IMR-90 (cell line): ENCODE measurements at regions not wholly inside any gene's neighbourhood (a gene's known extent, or its start where the extent isn't known, plus 50 kb on each side); places are given as distances from the start of the nearest gene placed in this dataset.

Experiments used
- ATAC-seq: fragments of 200-7000 bp; cut with Tn5 transposase; 2 replicates; pipeline ENCODE4 v1.9.1; 2020; ENCODE audit warnings: low read depth, mild to moderate bottlenecking, moderate library complexity
- BruUV-seq: library from RNA; stranded (reverse); fragments of 400-500 nt; replicated peaks from 2 replicates; lab custom pipeline; 2021; lab: Mats Ljungman, UMichigan
- CTCF ChIA-PET: fragments of 300-600 bp; formaldehyde crosslinking; extraction: SDS; loops from one replicate; lab custom pipeline; 2021; ENCODE audit warnings: antibody characterized with exemption; lab: Yijun Ruan, JAX
- POLR2A ChIA-PET: fragments of 300-600 bp; sonication (Branson Sonifier 250); formaldehyde crosslinking; loops from one replicate; lab custom pipeline; 2022; ENCODE audit warnings: antibody characterized with exemption; ENCODE audit not compliant: unreplicated experiment; lab: Charles Lee
- DNase-seq: peaks from one replicate; pipeline ENCODE4 v3.0.0; 2013
- H2AFZ ChIP-seq: replicated peaks from 2 replicates; pipeline ENCODE3; 2013; ENCODE audit warnings: low read length, mild to moderate bottlenecking; ENCODE audit not compliant: poor library complexity
- H2AK5ac ChIP-seq: 2 replicates; pipeline ENCODE4 v1.6.1; 2013; ENCODE audit warnings: low read depth, low read length, inconsistent platforms
- H2AK9ac ChIP-seq: replicated peaks from 2 replicates; pipeline ENCODE3; 2013; ENCODE audit warnings: mild to moderate bottlenecking, low read depth, low read length, moderate library complexity; ENCODE audit not compliant: poor library complexity
- H2BK120ac ChIP-seq: 2 replicates; pipeline ENCODE4 v1.6.1; 2013; ENCODE audit warnings: low read depth, low read length, inconsistent platforms
- H2BK15ac ChIP-seq: 3 replicates; pipeline ENCODE4 v1.6.1; 2013; ENCODE audit warnings: low read depth, low read length, inconsistent platforms
- H2BK20ac ChIP-seq: 2 replicates; pipeline ENCODE4 v1.6.1; 2013; ENCODE audit warnings: low read depth, mild to moderate bottlenecking, inconsistent platforms, low read length, moderate library complexity
- H2BK5ac ChIP-seq: 2 replicates; pipeline ENCODE4 v1.6.1; 2013; ENCODE audit warnings: mild to moderate bottlenecking, low read depth, low read length, inconsistent platforms; ENCODE audit not compliant: poor library complexity, severe bottlenecking
- H3K14ac ChIP-seq: replicated peaks from 2 replicates; pipeline ENCODE4 v1.6.1; 2013; ENCODE audit warnings: low read depth, low read length, inconsistent platforms
- H3K18ac ChIP-seq: 2 replicates; pipeline ENCODE4 v1.6.1; 2013; ENCODE audit warnings: low read depth, low read length, control low read depth
- H3K23ac ChIP-seq: 2 replicates; pipeline ENCODE4 v1.6.1; 2013; ENCODE audit warnings: low read depth, low read length, inconsistent platforms
- H3K27ac ChIP-seq: 2 replicates; pipeline ENCODE4 v1.5.1; 2013; ENCODE audit warnings: mild to moderate bottlenecking, control low read depth, low read length; ENCODE audit not compliant: insufficient read depth
- H3K27me3 ChIP-seq: 2 replicates; pipeline ENCODE4 v1.6.1; 2013; ENCODE audit warnings: low read length; ENCODE audit not compliant: control insufficient read depth, insufficient read depth
- H3K36me3 ChIP-seq: 2 replicates; pipeline ENCODE4 v1.6.1; 2013; ENCODE audit warnings: low read length, mixed read lengths; ENCODE audit not compliant: control insufficient read depth, insufficient read depth
- H3K4ac ChIP-seq: 2 replicates; pipeline ENCODE4 v1.6.1; 2013; ENCODE audit warnings: low read depth, low read length, inconsistent platforms
- H3K4me1 ChIP-seq: 2 replicates; pipeline ENCODE4 v1.6.1; 2013; ENCODE audit warnings: low read length, mixed read lengths; ENCODE audit not compliant: control insufficient read depth, insufficient read depth
- H3K4me2 ChIP-seq: 2 replicates; pipeline ENCODE4 v1.6.1; 2013; ENCODE audit warnings: low read depth, mild to moderate bottlenecking, control low read depth, low read length, moderate library complexity
- H3K4me3 ChIP-seq: 2 replicates; pipeline ENCODE4 v1.5.1; 2013; ENCODE audit warnings: low read depth, mild to moderate bottlenecking, control low read depth, low read length, moderate library complexity; ENCODE audit not compliant: insufficient read depth
- H3K56ac ChIP-seq: 2 replicates; pipeline ENCODE4 v1.6.1; 2013; ENCODE audit warnings: low read length, inconsistent platforms; ENCODE audit not compliant: insufficient read depth; ENCODE audit errors: extremely low read depth
- H3K79me1 ChIP-seq, 2 experiments: 2 replicates each; pipeline ENCODE4 v1.6.1; 2013; ENCODE audit warnings: low read length in 2 of 2, inconsistent platforms in 1 of 2, low read depth in 1 of 2
- H3K9ac ChIP-seq: 2 replicates; pipeline ENCODE4 v1.6.1; 2013; ENCODE audit warnings: low read depth, low read length, control low read depth
- H3K9me1 ChIP-seq: 2 replicates; pipeline ENCODE4 v1.6.1; 2013; ENCODE audit warnings: low read length, inconsistent platforms; ENCODE audit not compliant: insufficient read depth
- H3K9me3 ChIP-seq: 2 replicates; pipeline ENCODE4 v1.6.1; 2013; ENCODE audit warnings: low read length; ENCODE audit not compliant: control insufficient read depth, insufficient read depth
- H4K20me1 ChIP-seq: 2 replicates; pipeline ENCODE4 v1.6.1; 2013; ENCODE audit warnings: low read length, inconsistent platforms; ENCODE audit not compliant: insufficient read depth
- H4K5ac ChIP-seq: 2 replicates; pipeline ENCODE4 v1.6.1; 2013; ENCODE audit warnings: mild to moderate bottlenecking, low read depth, low read length, control low read depth
- H4K8ac ChIP-seq, 2 experiments: 2 replicates each; pipeline ENCODE4 v1.6.1; 2013; ENCODE audit warnings: low read depth in 2 of 2, low read length in 2 of 2, control low read depth in 1 of 2, inconsistent platforms in 1 of 2
- H4K91ac ChIP-seq: 2 replicates; pipeline ENCODE4 v1.6.1; 2013; ENCODE audit warnings: low read depth, low read length, inconsistent platforms; ENCODE audit not compliant: insufficient read depth
- BHLHE40 ChIP-seq: fragments of 150-350 bp; IDR thresholded peaks from 2 replicates; pipeline ENCODE4 v1.6.1; 2016; ENCODE audit warnings: mild to moderate bottlenecking, low read depth, low read length
- CHD1 ChIP-seq: IDR thresholded peaks from 2 replicates; pipeline ENCODE4 v1.6.1; 2012; ENCODE audit warnings: low read depth, low read length, improper control_type of control experiment
- FOS ChIP-seq: fragments of 150-350 bp; IDR thresholded peaks from 2 replicates; pipeline ENCODE4 v1.6.1; 2016; ENCODE audit warnings: low read depth, low read length
- MAZ ChIP-seq: IDR thresholded peaks from 2 replicates; pipeline ENCODE4 v1.6.1; 2012; ENCODE audit warnings: low read depth, mild to moderate bottlenecking, low read length, improper control_type of control experiment, moderate library complexity, borderline replicate concordance
- NFE2L2 ChIP-seq: fragments of 150-350 bp; IDR thresholded peaks from 2 replicates; pipeline ENCODE4 v1.6.1; 2016; ENCODE audit warnings: low read depth, mild to moderate bottlenecking, low read length
- POLR2A ChIP-seq: IDR thresholded peaks from 2 replicates; pipeline ENCODE4 v1.6.1; 2012; ENCODE audit warnings: mild to moderate bottlenecking, low read depth, low read length
- RAD21 ChIP-seq: IDR thresholded peaks from 2 replicates; pipeline ENCODE4 v1.6.1; 2012; ENCODE audit warnings: low read length, improper control_type of control experiment
- RFX5 ChIP-seq: IDR thresholded peaks from 2 replicates; pipeline ENCODE4 v1.8.0; 2012; ENCODE audit warnings: low read depth, mild to moderate bottlenecking, low read length, moderate library complexity
- SMC3 ChIP-seq: fragments of 150-350 bp; IDR thresholded peaks from 2 replicates; pipeline ENCODE4 v1.6.1; 2016; ENCODE audit warnings: low read depth, mild to moderate bottlenecking, antibody characterized with exemption, low read length, moderate library complexity
- WGBS, 2 experiments: methylation state at CpG; one replicate each; pipeline versions ENCODE4 v1.1.5 to v1.1.7; 2013; ENCODE audit warnings: missing lambda C conversion rate in 2 of 2; ENCODE audit not compliant: insufficient read length in 1 of 2; ENCODE audit errors: extremely low coverage in 2 of 2; 5-methylcytosine and 5-hydroxymethylcytosine counted together
- dilution Hi-C: fragments of 300-500 bp; cut with HindIII; formaldehyde crosslinking; loops from one replicate; pipeline ENCODE4 v1.14.3; 2018; ENCODE audit warnings: low sequenced_read_pairs; ENCODE audit not compliant: unreplicated experiment
- in situ Hi-C: fragments of 300-500 bp; cut with MboI; formaldehyde crosslinking; loops from 3 replicates; pipeline ENCODE4 v1.14.3; 2019; ENCODE audit warnings: low sequenced_read_pairs, inconsistent platforms, mixed read lengths
- intact Hi-C: fragments of 100-400 bp; cut with micrococcal nuclease; formaldehyde crosslinking; loops from 2 replicates; pipeline ENCODE4 v1.10.0; 2022
- TF ChIP-seq, protein P1 (sequence below): fragments of 150-350 bp; IDR thresholded peaks from 2 replicates; pipeline ENCODE4 v1.6.1; 2016; ENCODE audit warnings: low read depth, mild to moderate bottlenecking, low read length, moderate library complexity, borderline replicate concordance
- TF ChIP-seq, protein P2 (sequence below): conservative IDR thresholded peaks from 2 replicates; pipeline ENCODE4 v1.5.1; 2012; ENCODE audit warnings: mild to moderate bottlenecking, low read depth, low read length, improper control_type of control experiment

DNA sequence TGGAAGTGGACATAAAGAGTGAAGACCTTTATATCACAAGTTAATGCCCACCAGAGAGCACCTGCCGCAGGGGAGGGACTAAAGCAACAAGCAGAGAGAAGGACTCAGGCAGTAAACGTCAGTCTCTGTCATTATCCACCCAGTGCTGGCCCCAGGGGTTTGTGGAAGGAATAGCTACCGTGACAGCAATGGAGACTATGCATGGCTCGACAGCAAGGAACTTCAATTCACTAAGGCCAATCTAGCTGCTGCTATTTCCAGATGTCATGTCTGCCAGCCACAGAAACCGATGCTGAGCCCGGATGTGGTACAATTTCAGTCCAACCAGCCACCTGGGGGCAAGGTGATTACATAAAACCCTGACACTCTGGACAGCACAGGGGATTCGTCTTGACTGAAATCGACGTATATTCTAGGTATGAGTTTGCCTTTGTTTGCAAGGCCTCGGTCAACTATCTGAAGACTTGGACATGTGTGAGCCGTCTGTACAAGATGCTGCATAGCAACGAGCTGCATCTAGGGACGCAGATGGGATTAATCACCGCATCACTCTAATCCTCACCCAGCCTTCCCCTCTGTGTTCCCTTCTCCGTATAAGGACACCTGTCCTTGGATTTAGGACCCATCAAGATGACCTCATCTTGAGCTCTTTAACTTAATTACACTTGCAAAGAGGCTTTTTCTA, 154.1 kb upstream of the SH3BP4 start:
- CTCF ChIA-PET: no interaction called here
- H2AK5ac ChIP-seq: no peak overlapping the region
- no peak for ATAC-seq
- H4K91ac ChIP-seq: no peak overlapping the region
- H3K9me1 ChIP-seq: no peaks in the 10 kb centered on the region
- H4K20me1 ChIP-seq: no peaks in the 10 kb centered on the region
- dilution Hi-C loops: no loop called here
- no peak overlapping the region for H2BK15ac ChIP-seq
- H3K4me3 ChIP-seq: no peak overlapping the region
- no peak overlapping the region; the same call in 1 of the 2 replicates for H3K4ac ChIP-seq
- in situ Hi-C loops: no loop called here
- no peak overlapping the region for H2BK120ac ChIP-seq
- H2AK9ac ChIP-seq: no peak overlapping the region
- no peak overlapping the region for H3K9ac ChIP-seq
- no peaks in the 10 kb centered on the region for H3K79me1 ChIP-seq
- TF ChIP-seq MAZ (no peak), BHLHE40 (no peak), CHD1 (no peak), POLR2A (no peak), NFE2L2 (no peak), RFX5 (no peak), RAD21 (no peak), FOS (no peak), SMC3 (no peak)
- TF ChIP-seq, protein P1, sequence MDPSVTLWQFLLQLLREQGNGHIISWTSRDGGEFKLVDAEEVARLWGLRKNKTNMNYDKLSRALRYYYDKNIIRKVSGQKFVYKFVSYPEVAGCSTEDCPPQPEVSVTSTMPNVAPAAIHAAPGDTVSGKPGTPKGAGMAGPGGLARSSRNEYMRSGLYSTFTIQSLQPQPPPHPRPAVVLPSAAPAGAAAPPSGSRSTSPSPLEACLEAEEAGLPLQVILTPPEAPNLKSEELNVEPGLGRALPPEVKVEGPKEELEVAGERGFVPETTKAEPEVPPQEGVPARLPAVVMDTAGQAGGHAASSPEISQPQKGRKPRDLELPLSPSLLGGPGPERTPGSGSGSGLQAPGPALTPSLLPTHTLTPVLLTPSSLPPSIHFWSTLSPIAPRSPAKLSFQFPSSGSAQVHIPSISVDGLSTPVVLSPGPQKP: no peak
- TF ChIP-seq, protein P2, sequence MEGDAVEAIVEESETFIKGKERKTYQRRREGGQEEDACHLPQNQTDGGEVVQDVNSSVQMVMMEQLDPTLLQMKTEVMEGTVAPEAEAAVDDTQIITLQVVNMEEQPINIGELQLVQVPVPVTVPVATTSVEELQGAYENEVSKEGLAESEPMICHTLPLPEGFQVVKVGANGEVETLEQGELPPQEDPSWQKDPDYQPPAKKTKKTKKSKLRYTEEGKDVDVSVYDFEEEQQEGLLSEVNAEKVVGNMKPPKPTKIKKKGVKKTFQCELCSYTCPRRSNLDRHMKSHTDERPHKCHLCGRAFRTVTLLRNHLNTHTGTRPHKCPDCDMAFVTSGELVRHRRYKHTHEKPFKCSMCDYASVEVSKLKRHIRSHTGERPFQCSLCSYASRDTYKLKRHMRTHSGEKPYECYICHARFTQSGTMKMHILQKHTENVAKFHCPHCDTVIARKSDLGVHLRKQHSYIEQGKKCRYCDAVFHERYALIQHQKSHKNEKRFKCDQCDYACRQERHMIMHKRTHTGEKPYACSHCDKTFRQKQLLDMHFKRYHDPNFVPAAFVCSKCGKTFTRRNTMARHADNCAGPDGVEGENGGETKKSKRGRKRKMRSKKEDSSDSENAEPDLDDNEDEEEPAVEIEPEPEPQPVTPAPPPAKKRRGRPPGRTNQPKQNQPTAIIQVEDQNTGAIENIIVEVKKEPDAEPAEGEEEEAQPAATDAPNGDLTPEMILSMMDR: no peak
- H3K27me3 ChIP-seq: no peaks in the 10 kb centered on the region
- DNase-seq: no peak
- POLR2A ChIA-PET: no interaction called here
- no peaks in the 10 kb centered on the region for H3K36me3 ChIP-seq
- peaks cover 6% of the 10 kb centered on the region for H3K4me1 ChIP-seq
- H3K56ac ChIP-seq: no peak overlapping the region
- no peak overlapping the region for H2BK20ac ChIP-seq
- no peak overlapping the region for H3K27ac ChIP-seq
- H3K23ac ChIP-seq: no peak overlapping the region
- H2BK5ac ChIP-seq: no peak overlapping the region
- no peak overlapping the region for H2AFZ ChIP-seq
- H4K5ac ChIP-seq: no peak overlapping the region
- intact Hi-C loops: no loop called here
- no peak overlapping the region for H3K18ac ChIP-seq
- no peak overlapping the region for H4K8ac ChIP-seq
- no peak overlapping the region for H3K4me2 ChIP-seq
- no peak overlapping the region for H3K14ac ChIP-seq
- no TSS peak for BruUV-seq
- H3K9me3 ChIP-seq: no peaks in the 10 kb centered on the region
- WGBS, 2 experiments: 71% methylated on average over 8 of the region's 15 CpGs; no CpG with 5 or more reads in 1 of the 2 experiments
